NCI-H1694 (cell line): ENCODE measurements at regions not wholly inside any gene's neighbourhood (a gene's known extent, or its start where the extent isn't known, plus 50 kb on each side); places are given as distances from the start of the nearest gene placed in this dataset.

Experiments
- DNase-seq: peaks from one replicate; lab custom pipeline; 2025; lab: John Stamatoyannopoulos, UW

GRCh38 chr13:26941345-26942174 lies 181.0 kb upstream of the GPR12 start:
- DNase-seq = no peak

GRCh38 chr13:26934096-26934495 lies 173.5 kb upstream of the GPR12 start:
- DNase-seq = no peak

- DNase-seq = no peak
These were observed 171.9 kb upstream of the GPR12 start for GRCh38 chr13:26932465-26932864.

- DNase-seq = peak; percentile 87
These were observed 169.6 kb upstream of the GPR12 start for GRCh38 chr13:26929971-26930730.

DNA sequence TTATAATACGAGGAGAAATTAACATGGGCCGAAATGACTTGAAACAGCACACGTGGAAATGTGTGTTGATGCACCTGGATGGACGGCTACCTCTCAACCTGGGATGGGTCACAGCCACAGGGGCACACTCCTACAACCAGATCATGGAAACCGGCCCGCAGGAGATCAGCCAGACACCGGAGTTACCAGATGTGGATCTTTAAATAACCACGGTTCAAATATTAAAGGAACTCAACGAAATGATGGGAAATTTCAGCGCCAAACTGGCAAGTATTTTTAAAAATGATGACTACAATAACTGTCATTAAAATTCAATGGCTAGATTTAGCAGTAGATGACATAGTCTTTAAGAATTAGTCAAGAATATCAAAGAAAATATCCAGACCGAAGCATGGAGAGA lies 166.9 kb upstream of the GPR12 start:
- DNase-seq = no peak

DNA sequence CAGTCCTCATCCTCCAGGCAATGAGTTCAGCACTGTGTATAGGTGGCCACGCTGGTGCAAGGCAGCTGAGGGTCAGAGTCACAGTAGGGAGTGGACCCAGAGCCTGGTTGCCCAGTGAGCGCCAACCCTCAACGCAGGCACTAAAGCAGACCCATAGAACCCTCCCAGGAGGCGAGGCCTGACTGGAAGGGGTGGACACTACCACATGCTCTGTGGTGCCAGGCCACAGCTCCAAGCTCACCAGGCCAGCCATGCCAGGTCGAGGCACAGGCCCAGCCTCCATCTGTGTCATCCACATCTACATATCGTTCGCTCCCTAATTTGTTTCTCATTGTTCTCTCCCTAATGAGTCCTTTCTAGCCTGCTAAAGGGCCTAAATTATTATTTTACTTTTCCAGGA lies 165.8 kb upstream of the GPR12 start:
- DNase-seq = no peak

DNA sequence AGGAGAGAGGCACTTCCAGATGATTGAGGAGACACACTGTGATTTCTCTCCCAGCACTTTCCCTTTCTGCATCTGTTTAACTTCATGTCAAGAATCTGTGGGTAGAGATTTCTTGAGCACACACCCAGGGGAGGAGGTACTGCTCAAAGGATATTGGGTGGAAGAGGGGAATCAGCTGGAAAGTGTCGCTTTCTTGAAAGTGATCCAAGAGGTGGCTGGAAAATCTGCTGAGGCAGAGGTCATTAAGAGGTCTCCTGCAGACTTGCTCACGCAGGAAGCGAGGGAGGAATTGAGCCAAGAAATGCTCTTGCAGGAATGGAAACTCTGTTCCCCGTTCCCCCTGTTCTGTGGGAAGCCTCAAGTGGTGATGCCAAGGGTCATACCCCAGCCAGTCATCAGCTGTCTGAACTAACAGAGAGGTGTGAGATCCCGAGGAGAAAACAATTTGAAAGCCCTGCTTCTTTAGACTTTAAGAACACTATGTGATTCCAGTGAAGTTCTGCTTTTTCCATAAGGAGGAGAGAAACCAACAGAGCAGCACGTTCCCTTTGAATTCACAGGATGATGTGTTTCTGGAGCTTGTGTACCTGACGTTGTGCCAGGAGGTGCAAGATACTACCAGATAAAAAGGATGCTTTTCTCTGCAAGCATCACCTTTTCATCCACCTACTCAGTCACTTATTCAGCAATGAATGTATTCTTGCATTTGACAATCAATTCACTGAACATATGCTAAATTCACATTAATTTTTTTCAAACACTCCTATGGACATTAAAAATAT lies 163.4 kb upstream of the GPR12 start:
- no peak for DNase-seq

- no peak for DNase-seq
These were observed 161.3 kb upstream of the GPR12 start for GRCh38 chr13:26921918-26922317.

GRCh38 chr13:26920614-26921355 lies 160.2 kb upstream of the GPR12 start:
- no peak for DNase-seq

- no peak for DNase-seq
These were observed 159.1 kb upstream of the GPR12 start for GRCh38 chr13:26919732-26920131.

- DNase-seq = no peak
These were observed 158.7 kb upstream of the GPR12 start for GRCh38 chr13:26919311-26919710.

GRCh38 chr13:26914624-26915023 lies 154.0 kb upstream of the GPR12 start:
- DNase-seq = peak; percentile 39

- DNase-seq = no peak
These were observed 153.6 kb upstream of the GPR12 start for GRCh38 chr13:26914148-26914547.

GRCh38 chr13:26910754-26911465 lies 150.3 kb upstream of the GPR12 start:
- no peak for DNase-seq

DNA sequence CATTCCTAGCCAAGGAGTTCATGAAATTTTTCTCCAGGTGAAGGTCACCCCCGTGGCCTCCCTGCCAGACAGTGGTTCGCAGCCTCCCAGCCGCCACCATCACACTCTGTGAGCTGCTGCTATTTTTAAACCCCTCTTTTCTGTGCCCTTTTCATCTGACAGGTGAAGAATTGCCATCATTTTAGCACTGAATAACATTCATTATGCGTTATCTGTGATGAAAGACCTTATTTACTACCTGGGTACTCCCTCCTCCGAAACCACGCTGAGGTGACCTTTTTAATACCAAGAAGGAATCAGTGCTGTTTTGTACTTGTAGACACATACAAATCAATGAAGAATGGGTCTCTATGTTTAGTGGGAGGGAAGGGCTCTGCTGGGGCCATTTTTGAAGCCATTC lies 148.9 kb upstream of the GPR12 start:
- DNase-seq = no peak

DNA sequence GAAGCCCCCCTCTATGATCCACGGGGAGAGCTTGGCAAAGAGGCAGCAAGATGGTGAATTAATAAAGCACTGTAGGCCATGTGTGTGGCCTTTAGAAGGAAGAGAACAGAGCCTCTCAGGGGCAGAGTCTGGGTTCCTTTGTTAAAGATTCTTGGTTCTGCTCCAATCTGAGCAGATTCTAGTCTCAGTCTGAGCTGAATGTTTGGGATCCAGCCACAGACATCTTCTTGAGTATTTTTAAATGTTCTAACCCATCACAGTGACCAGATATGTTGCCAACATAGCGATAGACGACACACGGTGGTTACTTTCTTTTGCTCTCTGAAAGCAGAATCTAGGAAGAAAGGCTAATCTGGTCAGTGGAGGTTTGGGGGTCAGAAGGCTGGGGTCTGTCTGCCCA lies 147.5 kb upstream of the GPR12 start:
- no peak for DNase-seq

DNA sequence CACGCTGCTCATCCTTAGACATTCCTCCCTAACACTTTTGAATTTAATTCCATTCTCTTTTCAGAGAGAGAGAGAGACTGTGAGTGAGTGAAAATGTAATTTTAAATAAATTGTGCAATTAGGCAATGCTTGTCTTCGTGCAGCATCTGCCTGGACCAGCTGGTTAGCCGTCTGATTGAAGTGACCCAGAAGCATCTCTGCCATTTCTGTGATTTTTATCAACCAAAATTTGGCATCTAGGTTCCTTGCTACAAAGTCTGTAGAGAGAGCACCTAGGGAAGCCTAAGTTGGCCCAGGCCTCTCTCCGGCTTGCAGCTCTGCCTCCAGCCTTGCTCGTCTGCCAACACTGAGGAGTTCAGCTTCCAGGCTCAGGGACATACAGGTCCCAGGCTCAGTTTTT lies 138.6 kb upstream of the GPR12 start:
- no peak for DNase-seq

DNA sequence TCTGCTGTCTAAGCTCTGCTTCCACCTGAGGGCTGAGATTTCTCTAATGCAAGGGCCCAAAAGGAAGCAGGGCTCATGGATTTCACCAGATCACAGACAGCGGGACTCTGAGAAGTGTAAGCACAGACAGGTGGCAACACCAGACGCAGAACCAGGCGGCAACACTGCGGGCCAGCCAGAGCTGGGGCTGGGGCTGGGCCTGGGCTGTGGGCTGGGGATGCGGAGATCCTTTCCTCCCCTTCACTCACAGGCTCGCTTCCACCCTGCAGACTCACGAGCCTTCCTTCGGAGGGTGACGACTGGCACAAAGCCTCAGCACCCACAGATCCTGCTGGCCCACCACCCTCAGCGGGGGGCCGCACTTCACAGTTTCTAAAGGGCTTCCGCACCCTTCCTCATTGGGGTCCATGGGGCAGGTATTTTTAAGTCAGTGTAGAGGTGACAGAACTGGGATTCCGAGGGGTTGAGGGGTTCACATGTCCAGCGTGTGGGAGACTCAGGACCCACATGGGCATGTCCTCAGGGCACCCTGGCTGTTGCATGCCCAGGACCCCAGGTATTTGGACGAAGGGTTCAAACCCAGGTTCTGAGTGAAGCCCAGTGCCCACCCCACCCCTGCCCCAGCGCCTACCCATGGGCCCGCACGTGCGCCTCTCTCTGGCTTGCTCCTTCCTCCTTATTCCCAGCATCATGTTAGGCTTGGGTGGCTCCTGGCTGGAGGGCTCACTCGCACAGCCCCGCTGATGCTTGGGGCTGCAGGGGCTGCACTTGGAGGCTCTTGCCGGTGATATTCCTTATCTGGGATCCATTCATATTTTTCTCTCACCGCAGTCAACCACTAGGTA lies 137.3 kb upstream of the GPR12 start:
- peak; percentile 36 for DNase-seq

DNA sequence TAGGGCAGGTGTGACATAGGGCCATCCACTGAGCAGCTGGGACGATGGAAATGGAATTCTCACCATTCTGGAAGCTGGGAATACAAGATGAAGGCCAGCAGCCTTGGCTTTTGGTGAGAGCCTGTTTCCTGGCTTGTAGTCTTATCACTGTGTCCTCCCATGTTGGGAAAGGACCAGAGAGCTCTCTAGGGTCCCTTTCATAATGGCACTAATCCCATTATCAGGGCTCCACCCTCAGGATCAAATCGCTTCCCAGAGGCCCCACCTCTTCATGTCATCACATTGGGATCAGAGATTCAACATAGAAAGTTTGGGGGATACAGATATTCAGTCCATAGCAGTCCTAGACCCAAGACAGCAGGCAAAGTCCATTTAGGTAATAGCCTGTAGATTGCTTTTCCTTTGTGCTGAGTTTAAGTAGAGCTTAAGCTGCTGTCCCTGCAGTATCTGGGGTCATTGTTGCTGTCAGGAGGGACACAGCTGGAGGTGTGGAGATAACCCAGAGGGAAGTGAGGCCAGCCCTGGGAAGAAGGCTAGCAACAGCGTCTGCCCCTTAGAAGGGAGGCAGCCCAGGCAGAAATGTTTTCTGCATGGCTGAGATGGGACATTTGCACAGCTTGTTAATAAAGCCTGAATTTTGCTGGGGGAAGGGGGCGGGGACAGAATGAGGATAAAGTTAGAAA lies 136.5 kb upstream of the GPR12 start:
- no peak for DNase-seq
